Left colon (tissue), 2 donors: ENCODE measurements at regions not wholly inside any gene's neighbourhood (a gene's known extent, or its start where the extent isn't known, plus 50 kb on each side); places are given as distances from the start of the nearest gene placed in this dataset.
"Not testable (repeated sequence)": the region's sequence is repeated elsewhere in the genome, so short reads cannot be mapped to it uniquely, and the experiment has no call there.

ENCODE experiments used
- ATAC-seq: fragments of 200-7000 bp; cut with Tn5 transposase; one replicate; pipeline ENCODE4 v1.9.1; 2020; ENCODE audit warnings: mild to moderate bottlenecking, moderate library complexity
- DNase-seq, 2 donors: peaks; one replicate each; pipeline ENCODE4 v3.0.0-alpha.2; 2020
- intact Hi-C, 2 donors: fragments of 100-400 bp; cut with DNase I in 1 of 2; cut with micrococcal nuclease in 1 of 2; formaldehyde crosslinking; loops; one replicate each; pipeline versions ENCODE4 v1.11.2 to v1.14.0; 2022; cut with DNase I, micrococcal nuclease
- donor health status: DM: no; HTN: no; CAD: no.
- donor health status: DM: yes; HTN: yes; CAD: no.

GRCh38 chr2:44079686-44080085 lies 83.9 kb upstream of the LRPPRC start:
- intact Hi-C loops: loop anchor here in 1 of 2 donors (10.0 kb wide), 1 partner anchor 215 kb away; no protein-coding TSS in a partner anchor
- ATAC-seq (no peak), DNase-seq (no peak)

- no peak for DNase-seq
- ATAC-seq: no peak
- intact Hi-C loops: loop anchor here in 1 of 2 donors (10.0 kb wide), 1 partner anchor 212 kb away; no protein-coding TSS in a partner anchor
These were observed 85.6 kb upstream of the PPM1B start for GRCh38 chr2:44083054-44083453.

- intact Hi-C loops: loop anchor here in 1 of 2 donors (10.0 kb wide), 1 partner anchor 210 kb away; no protein-coding TSS in a partner anchor
- DNase-seq (no peak), ATAC-seq (no peak)
These were observed 83.8 kb upstream of the PPM1B start for GRCh38 chr2:44084850-44085249.

- peak in 1 of 2 donors; percentile 9 for DNase-seq
- intact Hi-C loops: loop anchor here in 1 of 2 donors (10.0 kb wide), 1 partner anchor 208 kb away; no protein-coding TSS in a partner anchor
- ATAC-seq: no peak
These were observed 82.0 kb upstream of the PPM1B start for GRCh38 chr2:44086629-44087028.

DNA sequence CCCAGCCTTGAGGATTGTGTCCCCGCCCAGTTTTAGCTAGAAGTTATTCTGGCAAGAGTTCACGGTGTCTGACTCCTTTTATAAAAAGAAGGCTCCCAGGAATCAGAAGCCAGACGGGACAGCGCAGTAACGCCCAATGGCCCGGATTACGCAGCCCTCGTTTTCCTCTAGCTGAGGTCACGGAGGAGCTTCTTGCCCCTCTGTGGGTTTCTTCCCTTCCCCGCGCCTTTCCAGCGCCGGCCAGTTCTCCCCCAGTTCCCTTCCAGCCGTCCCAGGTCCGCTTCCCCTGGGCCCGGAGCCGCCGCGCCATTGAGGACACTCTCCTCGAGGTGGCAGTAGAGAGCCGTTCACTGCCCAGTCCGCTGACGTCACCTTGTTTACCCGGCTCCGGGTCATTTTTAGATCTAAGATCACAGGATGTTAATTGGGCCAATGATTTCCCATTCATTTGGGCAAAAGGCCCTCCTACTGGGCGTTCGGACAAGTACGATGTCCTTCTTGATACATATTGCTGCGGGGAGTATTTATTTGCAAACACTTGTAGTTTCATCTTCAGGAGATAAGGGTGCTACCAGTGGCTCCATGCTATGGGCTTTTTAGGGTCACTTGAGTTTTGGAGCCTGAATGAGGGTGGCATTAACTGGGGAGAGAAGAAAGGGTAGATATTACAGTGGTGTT lies 81.5 kb upstream of the PPM1B start:
- peak; percentile 94 for ATAC-seq
- intact Hi-C loops: loop anchor here in 1 of 2 donors (10.0 kb wide), 1 partner anchor 208 kb away; no protein-coding TSS in a partner anchor

GRCh38 chr2:44087714-44088092 lies 81.0 kb upstream of the PPM1B start:
- DNase-seq (no peak), ATAC-seq (peak; percentile 78)
- intact Hi-C loops: loop anchor here in 1 of 2 donors (10.0 kb wide), 1 partner anchor 207 kb away; no protein-coding TSS in a partner anchor

More for the DNA sequence above, 81.5 kb upstream of the PPM1B start:
- peak; percentile 75 to 91 for DNase-seq

GRCh38 chr2:44092519-44092918 lies 76.2 kb upstream of the PPM1B start:
- ATAC-seq, DNase-seq, intact Hi-C loops: not testable (repeated sequence)

DNA sequence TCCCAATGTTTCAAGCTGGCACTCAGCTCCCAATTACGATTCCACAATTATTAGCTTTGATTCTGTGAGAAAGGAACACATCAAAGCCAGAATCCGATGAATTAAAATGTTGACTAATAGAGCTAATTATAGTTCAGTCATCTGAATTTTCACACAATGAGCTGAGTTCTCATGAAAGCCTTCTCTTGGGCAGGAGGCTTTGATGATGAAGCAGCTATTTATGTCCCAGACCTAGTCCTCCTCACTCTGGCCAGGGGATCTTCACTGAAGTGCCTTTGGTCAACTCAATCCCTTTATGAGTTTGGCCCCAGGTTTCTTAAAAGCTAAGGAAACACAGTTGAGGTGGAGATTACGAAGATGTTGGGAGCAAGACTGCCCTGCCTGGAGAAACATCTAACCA lies 74.7 kb upstream of the PPM1B start:
- intact Hi-C loops: no loop called here

GRCh38 chr2:44097322-44097907 lies 71.3 kb upstream of the PPM1B start:
- DNase-seq (no peak), ATAC-seq (peak; percentile 17)
- intact Hi-C loops: no loop called here

More for the DNA sequence above, 74.7 kb upstream of the PPM1B start:
- no peak for DNase-seq
- ATAC-seq: no peak

DNA sequence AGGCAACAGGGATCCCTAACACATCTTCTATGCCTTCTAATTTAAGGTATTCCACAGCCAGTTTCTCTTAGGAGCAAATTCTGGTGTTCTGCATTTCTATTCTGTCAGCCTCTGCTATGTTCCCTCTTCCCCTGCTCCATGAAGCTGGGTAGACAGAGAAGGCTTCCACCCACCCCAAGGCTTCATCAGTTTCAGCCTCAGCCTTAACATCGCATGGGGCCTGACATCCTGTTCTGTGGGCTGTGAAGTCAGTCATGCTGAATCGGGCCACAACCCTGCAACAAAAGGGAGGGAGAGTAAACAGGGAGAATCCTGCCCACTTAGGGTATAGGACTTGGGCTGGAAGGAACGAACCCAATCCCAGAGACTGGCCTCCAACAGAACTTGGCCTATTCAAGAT lies 70.6 kb upstream of the PPM1B start:
- DNase-seq (no peak), ATAC-seq (no peak)
- intact Hi-C loops: no loop called here

DNA sequence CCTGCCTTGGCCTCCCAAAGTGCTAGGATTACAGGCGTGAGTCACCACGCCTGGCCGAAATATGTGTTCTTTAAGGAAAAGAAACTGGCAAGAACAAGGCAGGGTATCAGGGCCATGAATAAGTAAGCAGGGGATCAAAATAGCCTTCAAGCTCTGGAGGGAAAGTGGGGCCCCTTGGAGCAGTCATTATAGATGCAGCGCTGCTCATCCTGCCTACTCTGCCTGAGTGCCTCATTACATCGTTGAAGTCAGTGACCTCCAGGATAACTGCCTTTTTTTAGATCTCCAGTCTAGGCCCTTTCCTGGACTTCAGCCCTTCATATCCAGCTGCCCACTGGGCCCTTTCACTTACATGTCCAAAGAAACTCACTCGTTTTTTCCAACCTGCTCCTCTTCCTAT lies 69.8 kb upstream of the PPM1B start:
- intact Hi-C loops: no loop called here
- ATAC-seq: no peak
- no peak for DNase-seq

- DNase-seq: peak; percentile 20 to 53
- ATAC-seq: peak; percentile 68
- intact Hi-C loops: no loop called here
These were observed 68.3 kb upstream of the PPM1B start for GRCh38 chr2:44100351-44100750.

- intact Hi-C loops: no loop called here
These were observed 67.4 kb upstream of the PPM1B start for GRCh38 chr2:44101246-44101645.

DNA sequence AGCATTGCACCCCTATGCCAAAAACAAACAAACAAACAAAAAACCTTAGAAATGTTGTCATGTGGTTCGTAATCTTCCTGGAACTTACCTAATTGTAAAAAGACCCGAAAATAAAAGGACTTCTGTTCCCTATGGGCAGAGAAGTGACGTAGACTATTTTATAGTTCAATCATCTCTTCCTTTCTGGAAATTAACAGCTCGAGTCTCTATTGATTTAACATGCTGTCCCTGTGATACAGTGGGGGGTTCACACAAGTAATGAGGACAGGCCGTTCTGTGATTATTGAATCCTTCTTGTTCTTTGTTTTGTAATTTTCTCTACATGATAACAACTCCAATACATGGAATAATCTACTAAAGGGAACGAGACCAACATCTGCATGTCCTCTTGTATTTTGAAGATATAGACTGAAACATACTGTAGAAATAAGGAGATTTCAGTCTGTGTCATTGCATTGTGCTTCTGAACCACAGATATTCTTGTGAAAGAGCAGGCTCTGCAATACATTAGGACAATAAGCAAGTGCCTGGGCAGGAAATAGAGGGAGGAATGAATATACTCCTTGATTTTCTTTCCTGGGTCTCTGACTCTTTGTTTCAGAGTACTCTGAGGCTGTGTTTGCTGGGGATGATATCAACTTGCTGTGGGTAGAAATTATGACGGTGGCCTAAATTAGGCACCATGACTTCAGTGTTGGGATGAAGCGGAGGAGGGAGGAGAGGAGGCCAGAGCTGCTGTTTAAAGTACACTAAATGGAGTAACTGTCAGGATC lies 65.7 kb upstream of the PPM1B start:
- intact Hi-C loops: no loop called here
- DNase-seq (no peak), ATAC-seq (no peak)

More at GRCh38 chr2:44101246-44101645, 67.4 kb upstream of the PPM1B start:
- ATAC-seq: no peak
- DNase-seq: no peak

GRCh38 chr2:44103639-44104038 lies 65.0 kb upstream of the PPM1B start:
- no peak for ATAC-seq
- no peak for DNase-seq
- intact Hi-C loops: no loop called here

- intact Hi-C loops: no loop called here
These were observed 63.8 kb upstream of the PPM1B start for GRCh38 chr2:44104855-44105271.

DNA sequence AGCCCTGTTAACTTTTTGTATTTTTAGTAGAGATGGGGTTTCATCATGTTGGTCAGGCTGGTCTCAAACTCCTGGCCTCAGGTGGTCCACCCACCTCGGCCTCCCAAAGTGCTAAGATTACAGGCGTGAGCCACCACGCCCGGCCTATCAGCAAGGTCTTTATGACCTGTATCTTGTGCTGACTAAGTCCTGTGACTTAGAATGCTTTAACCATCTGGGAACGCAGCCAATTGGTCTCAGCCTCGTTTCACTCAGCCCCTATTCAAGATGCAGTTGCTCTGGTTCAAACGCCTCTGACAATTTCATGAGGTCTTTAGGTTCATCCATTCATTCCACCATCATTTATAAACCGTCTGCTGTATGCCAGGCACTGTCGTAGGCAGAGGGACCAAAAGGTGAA lies 62.2 kb upstream of the PPM1B start:
- peak; percentile 37 to 41 for DNase-seq
- peak; percentile 66 for ATAC-seq
- intact Hi-C loops: not testable (repeated sequence)

More at GRCh38 chr2:44104855-44105271, 63.8 kb upstream of the PPM1B start:
- ATAC-seq (peak; percentile 89), DNase-seq (no peak)

GRCh38 chr2:44107086-44107740 lies 61.5 kb upstream of the PPM1B start:
- ATAC-seq: no peak
- intact Hi-C loops: no loop called here
- DNase-seq: no peak

DNA sequence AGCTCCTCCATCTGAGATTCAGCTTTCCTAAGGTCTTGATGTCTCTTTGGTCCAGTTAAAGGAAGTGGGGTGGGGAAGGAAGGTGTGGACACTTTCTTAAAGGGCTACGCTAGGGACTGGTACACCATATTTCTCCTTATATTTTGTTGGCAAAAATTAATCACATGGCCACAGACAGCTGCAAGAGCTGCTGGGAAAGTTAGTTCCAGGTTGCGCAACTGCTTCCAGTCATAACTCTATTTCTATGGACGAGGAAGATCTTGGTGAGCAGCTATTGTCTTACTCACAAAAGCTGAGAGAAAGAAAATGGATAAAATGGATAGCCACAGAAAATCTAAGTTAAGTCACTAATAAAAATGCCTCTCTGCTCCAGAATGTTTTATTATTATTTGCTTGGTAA lies 60.7 kb upstream of the PPM1B start:
- ATAC-seq (no peak), DNase-seq (no peak)
- intact Hi-C loops: no loop called here
